Common myeloid progenitor, CD34-positive (primary cell): ENCODE measurements at regions not wholly inside any gene's neighbourhood (a gene's known extent, or its start where the extent isn't known, plus 50 kb on each side); places are given as distances from the start of the nearest gene placed in this dataset.

Experiments
- CTCF ChIA-PET: fragments of 350-600 bp; sonication (Branson Sonifier 250); formaldehyde crosslinking; loops from one replicate; lab custom pipeline; 2021; ENCODE audit warnings: antibody characterized with exemption; lab: Charles Lee
- POLR2A ChIA-PET: fragments of 350-600 bp; sonication (Branson Sonifier 250); formaldehyde crosslinking; loops from one replicate; lab custom pipeline; 2021; ENCODE audit warnings: antibody characterized with exemption; lab: Charles Lee
- DNase-seq, 3 donors: peaks; one replicate each; pipeline versions ENCODE4 v3.0.0 to v3.0.0-alpha.2; 2013
- H3K27ac ChIP-seq, 2 experiments: 1 replicate in 1 of 2; 2 replicates in 1 of 2; pipeline ENCODE4 v1.7.0; 2013; ENCODE audit warnings: inconsistent platforms in 2 of 2, low read length in 2 of 2, mild to moderate bottlenecking in 2 of 2, low read depth in 1 of 2, moderate library complexity in 1 of 2; ENCODE audit not compliant: severe bottlenecking in 2 of 2, insufficient read depth in 1 of 2, poor library complexity in 1 of 2
- H3K27me3 ChIP-seq, 5 experiments: replicated peaks in 2 of 5; 1 replicate in 3 of 5; 2 replicates in 2 of 5; pipeline versions ENCODE4 v1.6.1 to v1.7.0; 2013; ENCODE audit warnings: low read length in 4 of 5, mild to moderate bottlenecking in 2 of 5, moderate library complexity in 2 of 5, inconsistent platforms in 1 of 5; ENCODE audit not compliant: insufficient read depth in 5 of 5, control insufficient read depth in 4 of 5
- H3K36me3 ChIP-seq, 4 experiments: 1 replicate in 2 of 4; 2 replicates in 2 of 4; pipeline versions ENCODE4 v1.6.1 to v1.7.0; 2013; ENCODE audit warnings: low read length in 3 of 4, control low read depth in 1 of 4, mild to moderate bottlenecking in 1 of 4; ENCODE audit not compliant: control insufficient read depth in 4 of 4, insufficient read depth in 4 of 4
- H3K4me1 ChIP-seq, 4 experiments: 1 replicate in 3 of 4; 2 replicates in 1 of 4; pipeline versions ENCODE4 v1.6.1 to v1.7.1; 2013; ENCODE audit warnings: low read length in 3 of 4, mild to moderate bottlenecking in 3 of 4, control low read depth in 1 of 4, inconsistent platforms in 1 of 4, moderate library complexity in 1 of 4; ENCODE audit not compliant: control insufficient read depth in 4 of 4, insufficient read depth in 4 of 4; ENCODE audit errors: control extremely low read depth in 1 of 4
- H3K4me3 ChIP-seq, 7 experiments: 1 replicate in 4 of 7; 2 replicates in 3 of 7; pipeline versions ENCODE4 v1.5.1 to v1.7.0; 2013; ENCODE audit warnings: mild to moderate bottlenecking in 7 of 7, low read length in 6 of 7, moderate library complexity in 6 of 7, inconsistent platforms in 2 of 7, low read depth in 2 of 7, control low read depth in 1 of 7; ENCODE audit not compliant: insufficient read depth in 4 of 7, control insufficient read depth in 1 of 7; ENCODE audit errors: extremely low read depth in 1 of 7
- H3K9me3 ChIP-seq, 5 experiments: 1 replicate in 4 of 5; 2 replicates in 1 of 5; pipeline versions ENCODE4 v1.6.1 to v1.7.1; 2013; ENCODE audit warnings: low read length in 4 of 5, mild to moderate bottlenecking in 2 of 5, inconsistent platforms in 1 of 5, low read depth in 1 of 5, moderate library complexity in 1 of 5; ENCODE audit not compliant: control insufficient read depth in 4 of 5, insufficient read depth in 2 of 5; ENCODE audit errors: control extremely low read depth in 1 of 5
- WGBS: methylation state at CpG from one replicate; pipeline ENCODE4 v1.1.5; 2013; ENCODE audit not compliant: insufficient coverage; 5-methylcytosine and 5-hydroxymethylcytosine counted together

DNA sequence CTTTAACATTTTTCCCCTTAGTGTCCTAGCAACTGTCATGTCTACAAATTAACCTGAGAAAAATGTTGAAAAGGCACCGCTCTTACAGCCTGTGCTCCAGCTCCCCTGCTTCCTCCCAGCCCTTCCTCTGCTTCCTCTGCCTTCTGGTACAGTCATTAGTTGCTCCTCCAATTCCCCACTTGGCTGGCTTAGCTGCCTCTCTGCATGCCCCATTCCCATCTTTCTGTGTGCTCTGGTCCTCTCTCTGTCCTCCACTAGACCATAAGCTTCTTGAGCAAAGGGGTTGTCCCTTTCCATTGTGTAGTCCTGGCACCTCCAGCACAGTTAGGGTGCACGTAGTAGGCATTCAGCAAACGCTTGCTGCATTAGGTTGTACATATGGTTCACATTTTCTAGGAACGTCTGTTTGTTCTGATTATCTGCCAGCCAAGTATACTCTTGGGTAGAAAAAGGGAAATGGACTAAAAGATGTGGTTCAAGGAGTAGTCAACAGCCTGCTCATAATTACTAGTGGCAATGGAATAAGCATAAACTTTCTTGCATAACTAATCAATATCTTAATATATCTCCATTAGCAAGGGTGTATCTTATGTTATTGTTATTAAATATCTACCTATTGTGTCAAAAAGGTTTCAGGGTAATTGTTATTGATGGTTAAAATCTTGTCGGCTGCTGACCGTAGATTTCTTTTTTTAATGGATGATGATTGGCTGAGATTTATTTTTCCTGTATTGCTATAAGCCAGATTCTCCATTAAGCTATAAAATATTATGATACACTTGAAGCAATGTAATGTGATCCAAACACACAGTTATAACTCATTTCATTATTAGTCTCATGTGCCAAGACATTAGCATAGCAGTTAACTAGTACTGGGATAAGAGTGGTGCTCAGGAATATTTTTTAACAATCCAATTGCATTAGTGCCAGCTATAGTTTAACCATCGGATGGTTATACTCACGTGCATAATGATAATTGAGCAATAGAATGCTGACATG, 340.1 kb downstream of the SLC4A3 start:
- POLR2A ChIA-PET = no interaction called here
- no peak overlapping the region for H3K27ac ChIP-seq

DNA sequence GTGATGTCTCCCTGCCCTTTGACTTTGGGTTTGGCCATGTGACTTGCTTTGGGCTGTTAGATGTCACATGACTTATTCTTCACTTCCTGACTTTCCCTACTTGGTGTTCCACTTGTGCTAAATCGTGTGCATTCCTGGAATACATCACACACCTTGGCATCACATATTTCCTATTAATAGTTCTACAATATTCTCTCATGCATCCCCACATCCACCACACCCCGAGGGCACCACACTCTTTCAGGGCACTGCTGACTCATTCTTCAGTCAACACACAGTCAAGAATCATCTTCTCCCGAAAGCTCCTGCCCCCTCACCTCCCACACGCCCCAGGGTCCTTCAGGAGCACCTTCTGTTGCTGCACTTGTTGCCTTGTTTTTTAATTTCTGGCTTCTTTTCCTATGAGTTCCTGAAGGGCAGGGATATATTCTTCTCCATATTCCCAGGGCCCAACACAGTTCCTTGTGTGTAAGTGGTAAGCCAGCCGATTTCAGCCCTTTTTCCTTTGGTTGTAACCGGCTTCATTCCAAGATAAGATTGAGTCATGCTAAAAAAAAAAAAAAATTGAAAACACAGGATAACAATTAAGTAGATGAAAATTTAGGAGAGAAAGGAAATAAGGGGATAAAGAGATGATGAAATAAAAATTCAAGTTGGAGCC, 341.4 kb downstream of the SLC4A3 start:
- no peak for DNase-seq
- H3K36me3 ChIP-seq = no peaks in the 10 kb centered on the region
- no peak overlapping the region for H3K27ac ChIP-seq
- H3K4me3 ChIP-seq = no peak overlapping the region
- 100% methylated on average over 4 of the region's 6 CpGs for WGBS
- no peaks in the 10 kb centered on the region for H3K4me1 ChIP-seq
- CTCF ChIA-PET = no interaction called here
- no peaks in the 10 kb centered on the region for H3K27me3 ChIP-seq
- H3K9me3 ChIP-seq = no peaks in the 10 kb centered on the region
- POLR2A ChIA-PET = no interaction called here

More for the DNA sequence above, 340.1 kb downstream of the SLC4A3 start:
- no peaks in the 10 kb centered on the region for H3K9me3 ChIP-seq
- H3K4me3 ChIP-seq = no peak overlapping the region
- H3K27me3 ChIP-seq = no peaks in the 10 kb centered on the region
- CTCF ChIA-PET = no interaction called here
- WGBS = 95% methylated on average over 4 of the region's 8 CpGs
- no peaks in the 10 kb centered on the region for H3K36me3 ChIP-seq
- DNase-seq = no peak
- no peaks in the 10 kb centered on the region for H3K4me1 ChIP-seq

DNA sequence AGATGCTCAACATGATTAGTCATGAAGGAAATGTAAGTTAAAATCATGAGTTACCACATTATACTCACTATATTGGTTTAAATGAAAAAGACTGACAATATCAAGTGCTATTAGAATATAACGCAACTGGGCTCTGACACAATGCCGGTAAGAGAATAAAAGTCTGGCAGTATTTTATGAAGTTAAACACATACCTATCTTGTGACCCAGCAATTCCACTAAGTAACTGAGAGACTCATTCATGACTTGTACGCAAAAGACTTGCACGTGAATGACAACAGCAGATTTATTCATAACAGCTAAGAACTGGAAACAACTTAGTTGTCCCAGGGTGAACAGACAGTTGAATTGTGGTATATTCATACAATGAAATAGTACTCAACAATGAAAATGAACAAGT, 342.1 kb downstream of the SLC4A3 start:
- WGBS = no CpG with 5 or more reads among the region's 4 CpGs
- Histone ChIP-seq H3K4me3 (no peak overlapping the region), H3K27ac (no peak overlapping the region), H3K9me3 (no peaks in the 10 kb centered on the region), H3K27me3 (no peaks in the 10 kb centered on the region), H3K4me1 (no peaks in the 10 kb centered on the region), H3K36me3 (no peaks in the 10 kb centered on the region)
- ChIA-PET POLR2A (no interaction called here), CTCF (no interaction called here)
- no peak for DNase-seq

DNA sequence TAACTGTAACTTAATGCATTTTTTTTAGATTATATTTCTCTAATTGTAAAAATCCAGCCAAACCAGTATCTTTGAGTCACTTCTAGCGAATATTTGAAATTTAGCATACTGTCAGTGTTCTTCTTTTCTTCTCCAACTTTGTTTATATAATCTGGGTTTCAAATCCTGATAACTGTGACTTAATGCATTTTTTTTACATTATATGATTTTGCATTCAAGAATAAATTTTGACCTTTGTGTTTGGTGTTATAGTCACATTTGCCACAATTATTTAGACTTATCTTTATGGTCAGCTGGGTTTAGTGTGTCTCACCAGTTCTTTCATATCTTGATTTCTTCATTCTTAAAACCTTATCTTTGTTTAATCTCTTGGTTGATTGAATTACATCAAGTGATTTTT, 345.7 kb downstream of the SLC4A3 start:
- Histone ChIP-seq H3K36me3 (no peaks in the 10 kb centered on the region), H3K27ac (no peak overlapping the region), H3K9me3 (no peaks in the 10 kb centered on the region), H3K4me1 (no peaks in the 10 kb centered on the region), H3K27me3 (no peaks in the 10 kb centered on the region), H3K4me3 (no peak overlapping the region)
- WGBS = no CpG with 5 or more reads among the region's 1 CpG
- CTCF ChIA-PET = no interaction called here
- POLR2A ChIA-PET = no interaction called here
- DNase-seq = no peak

DNA sequence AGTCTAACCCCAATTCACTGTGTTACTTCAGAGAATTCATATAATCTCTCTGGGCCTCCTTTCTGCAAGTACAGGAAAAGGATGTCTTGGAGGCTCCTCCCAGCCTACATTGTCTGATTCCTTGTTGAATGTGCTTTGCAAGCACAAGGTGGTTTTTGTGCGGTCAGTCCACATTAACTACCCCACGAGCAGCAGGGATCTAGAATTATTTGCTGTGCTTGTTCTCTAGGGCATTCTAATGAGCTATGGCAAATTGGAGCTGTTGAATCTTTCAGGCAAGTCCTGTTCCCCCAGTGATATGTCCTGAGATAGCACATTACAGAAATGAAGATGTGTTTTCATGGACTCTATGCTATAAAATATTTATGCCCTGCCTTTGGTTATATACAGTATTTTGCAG, 349.4 kb downstream of the SLC4A3 start:
- no peaks in the 10 kb centered on the region for H3K27me3 ChIP-seq
- H3K4me3 ChIP-seq = no peak overlapping the region
- no peak for DNase-seq
- H3K4me1 ChIP-seq = no peaks in the 10 kb centered on the region
- WGBS = 100% methylated on average over 2 of the region's 2 CpGs
- no peaks in the 10 kb centered on the region for H3K36me3 ChIP-seq
- CTCF ChIA-PET = no interaction called here
- POLR2A ChIA-PET = no interaction called here
- H3K9me3 ChIP-seq = no peaks in the 10 kb centered on the region
- H3K27ac ChIP-seq = no peak overlapping the region

GRCh38 chr2:219980638-219981037, 353.2 kb downstream of the SLC4A3 start:
- Histone ChIP-seq H3K27ac (no peak overlapping the region), H3K36me3 (no peaks in the 10 kb centered on the region), H3K27me3 (no peaks in the 10 kb centered on the region), H3K9me3 (no peaks in the 10 kb centered on the region), H3K4me1 (no peaks in the 10 kb centered on the region), H3K4me3 (no peak overlapping the region)
- 29% methylated on average over 1 of the region's 2 CpGs for WGBS
- ChIA-PET POLR2A (no interaction called here), CTCF (no interaction called here)
- no peak for DNase-seq

- H3K4me1 ChIP-seq = no peaks in the 10 kb centered on the region
- no peak overlapping the region for H3K27ac ChIP-seq
- H3K4me3 ChIP-seq = no peak overlapping the region
- H3K36me3 ChIP-seq = no peaks in the 10 kb centered on the region
- no peak for DNase-seq
- ChIA-PET CTCF (no interaction called here), POLR2A (no interaction called here)
- H3K9me3 ChIP-seq = no peaks in the 10 kb centered on the region
- no peaks in the 10 kb centered on the region for H3K27me3 ChIP-seq
These were observed 356.4 kb downstream of the SLC4A3 start for GRCh38 chr2:219983836-219984235.
